NCI-H774 (cell line): ENCODE measurements at regions not wholly inside any gene's neighbourhood (a gene's known extent, or its start where the extent isn't known, plus 50 kb on each side); places are given as distances from the start of the nearest gene placed in this dataset.
A peak's percentile ranks its signal among the peaks of the same experiment; 100 is the strongest.
"Not testable (repeated sequence)": the region's sequence is repeated elsewhere in the genome, so short reads cannot be mapped to it uniquely, and the experiment has no call there.

Source experiments
- DNase-seq: peaks from one replicate; lab custom pipeline; 2025; lab: John Stamatoyannopoulos, UW

DNA sequence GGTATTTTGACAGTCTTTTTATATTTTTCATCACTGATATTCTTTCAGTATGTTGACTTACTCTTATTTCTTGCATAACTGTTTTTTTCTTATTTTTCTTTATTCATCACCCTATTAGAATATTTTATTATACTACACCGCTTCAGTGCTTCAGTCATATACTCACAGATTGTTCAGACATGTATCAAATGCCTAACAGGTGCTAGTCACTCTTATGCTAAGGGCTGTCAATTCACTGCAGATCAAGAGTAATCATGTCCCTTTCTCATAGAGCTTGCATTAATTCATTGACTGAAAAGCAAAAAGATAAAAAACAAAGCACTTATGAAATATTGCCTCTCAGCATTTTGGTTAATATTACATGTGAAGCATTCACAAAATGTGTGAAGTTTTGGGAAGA, 1435.6 kb downstream of the STIM2 start:
- DNase-seq = no peak

DNA sequence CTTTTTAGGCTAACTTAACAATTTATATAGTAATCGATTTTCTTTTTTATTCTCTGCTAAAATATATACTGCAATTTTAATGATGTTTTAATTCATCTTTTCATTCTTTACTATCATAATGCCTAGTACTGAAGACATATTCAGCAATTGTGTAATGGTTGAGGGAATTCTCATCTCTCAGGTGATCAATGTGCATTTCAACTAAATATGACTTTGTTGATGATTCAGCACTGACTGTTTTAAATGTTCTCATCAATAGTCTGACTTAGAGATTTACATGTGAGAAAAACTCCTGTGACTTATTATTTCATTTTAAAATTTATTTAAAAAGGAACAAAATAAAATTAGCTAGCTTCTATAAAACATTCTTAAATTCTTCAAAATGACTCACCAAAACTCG, 1450.3 kb downstream of the STIM2 start:
- DNase-seq = no peak

DNA sequence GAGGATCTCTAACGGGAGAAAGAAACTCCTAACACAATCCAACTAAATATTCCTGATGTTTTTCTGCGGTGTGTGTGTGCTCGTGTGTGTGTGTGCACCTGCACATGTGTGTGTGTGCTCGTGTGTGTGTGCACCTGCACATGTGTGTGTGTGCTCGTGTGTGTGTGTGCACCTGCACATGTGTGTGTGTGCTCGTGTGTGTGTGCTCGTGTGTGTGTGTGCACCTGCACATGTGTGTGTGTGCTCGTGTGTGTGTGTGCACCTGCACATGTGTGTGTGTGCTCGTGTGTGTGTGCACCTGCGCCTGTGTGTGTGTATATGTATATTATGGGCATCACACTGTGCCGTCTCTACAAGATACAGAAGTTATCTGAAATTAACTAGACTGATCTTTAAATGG, 1451.9 kb downstream of the STIM2 start:
- not testable (repeated sequence) for DNase-seq

DNA sequence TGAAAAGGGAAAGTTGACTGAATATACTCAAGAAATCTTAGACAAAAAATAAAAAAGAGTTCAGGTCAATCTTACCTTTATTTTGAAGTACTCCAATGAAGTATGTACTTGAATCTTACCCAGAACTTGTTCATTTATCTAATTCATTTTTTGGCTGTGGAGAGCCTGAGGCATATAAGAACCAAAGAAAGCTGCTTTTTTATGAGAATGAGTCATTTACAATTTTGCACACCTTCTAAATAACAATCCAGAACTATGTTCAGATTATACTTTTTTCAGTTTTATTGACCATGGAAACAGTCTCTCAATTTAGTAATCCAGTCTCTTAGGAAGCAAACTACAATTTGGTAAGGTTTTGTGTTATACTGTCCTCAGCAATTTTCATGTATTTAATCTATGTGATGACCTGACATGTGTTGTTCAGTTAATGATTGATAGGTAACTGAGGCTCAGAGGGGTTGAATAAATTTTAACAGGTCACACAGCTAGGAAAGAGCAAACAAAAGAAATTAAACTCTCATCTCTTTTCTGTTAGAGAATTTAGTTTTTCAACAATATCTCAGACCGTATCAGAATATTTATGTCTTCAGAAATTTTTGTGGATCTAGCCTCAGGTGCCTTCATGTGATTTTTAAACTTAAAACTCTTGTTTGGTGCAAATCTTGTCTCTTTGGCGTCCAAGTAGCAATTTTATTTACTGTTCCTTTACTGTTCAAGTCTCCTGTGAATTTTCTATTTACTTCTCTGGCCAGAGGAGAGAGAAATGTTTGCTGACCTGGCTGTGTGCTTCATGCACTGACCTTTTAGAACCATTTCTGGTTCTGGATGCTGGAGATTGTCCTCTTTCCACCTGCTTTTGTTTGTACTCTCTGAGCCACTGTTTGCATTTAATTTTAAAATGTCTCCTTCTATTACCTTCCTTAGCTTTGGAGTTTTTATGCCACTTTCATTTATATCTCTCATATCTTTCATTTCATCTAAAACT, 1453.4 kb downstream of the STIM2 start:
- DNase-seq = peak; percentile 21

DNA sequence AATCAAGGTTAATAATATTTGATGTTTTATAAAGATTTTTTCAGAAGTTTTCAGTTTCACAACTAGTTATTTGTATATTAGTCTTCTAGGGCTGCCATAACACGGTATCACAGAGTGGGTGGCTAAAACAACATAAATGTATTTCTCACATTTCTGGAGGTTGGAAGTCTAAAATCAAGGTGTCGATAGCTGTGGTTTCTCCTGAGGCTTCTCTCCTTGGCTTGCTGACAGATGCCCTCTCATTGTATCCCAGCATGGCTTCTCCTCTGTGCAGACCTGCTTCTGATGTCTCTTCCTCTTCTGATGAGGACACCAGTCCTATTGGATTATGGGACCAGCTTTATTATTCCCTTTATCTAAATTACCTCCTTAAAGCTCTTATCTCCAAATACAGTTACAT, 1456.6 kb downstream of the STIM2 start:
- DNase-seq = no peak

DNA sequence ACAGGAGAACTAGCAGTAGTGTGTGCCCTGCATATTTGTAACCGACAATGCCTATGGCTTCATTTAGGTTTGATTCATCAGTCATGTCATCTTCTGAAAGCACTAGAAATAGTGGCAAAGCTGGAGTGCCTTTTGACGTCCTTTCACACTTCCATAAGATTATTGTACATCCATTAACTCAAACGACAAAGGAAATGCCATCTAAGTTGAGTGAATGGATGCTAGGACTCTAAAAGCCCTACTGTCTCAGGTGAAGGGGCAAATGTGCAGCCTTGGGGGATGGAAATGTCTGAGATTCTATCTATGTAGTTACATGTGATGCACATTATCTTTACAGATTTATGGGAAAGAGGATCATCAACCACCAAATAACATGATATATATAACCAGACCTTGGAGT, 1473.6 kb downstream of the STIM2 start:
- DNase-seq = no peak

DNA sequence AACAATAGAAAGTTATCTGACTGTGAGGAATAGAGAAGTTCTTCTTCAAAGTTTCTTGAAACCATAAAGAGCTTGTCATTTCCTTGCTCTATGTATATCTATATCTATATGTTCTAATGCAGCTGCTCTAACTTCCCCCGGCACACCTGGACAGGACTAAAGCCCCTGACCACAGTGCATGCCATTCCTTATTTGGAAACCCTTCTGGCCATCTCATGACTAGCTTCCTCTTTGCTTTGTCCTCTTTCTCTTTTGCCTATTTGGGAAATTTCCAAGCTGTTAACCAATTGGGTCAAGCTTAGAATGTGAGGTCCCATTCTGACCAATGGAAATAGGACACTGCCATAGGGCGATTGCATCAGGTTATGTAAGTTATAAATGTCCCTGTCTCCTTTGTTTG, 1481.1 kb downstream of the STIM2 start:
- DNase-seq = no peak

DNA sequence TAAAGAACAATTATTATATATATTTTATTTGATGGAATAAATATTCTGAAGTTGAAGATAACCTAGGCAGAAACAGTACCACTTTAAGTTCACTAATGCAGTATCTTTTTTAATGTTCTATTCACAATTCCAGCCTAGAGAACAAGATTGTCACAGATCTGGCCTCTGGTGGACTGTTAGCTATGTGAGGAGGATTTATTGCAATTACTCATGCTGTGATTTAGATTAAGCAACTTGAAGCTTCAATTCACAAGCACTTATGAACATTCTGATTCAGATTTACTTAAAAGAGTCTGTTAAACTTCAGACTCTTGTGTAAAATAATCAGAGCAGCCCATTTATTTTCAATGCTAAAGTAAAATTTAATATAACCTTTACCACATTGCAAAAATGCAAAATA, 1489.8 kb downstream of the STIM2 start:
- no peak for DNase-seq

DNA sequence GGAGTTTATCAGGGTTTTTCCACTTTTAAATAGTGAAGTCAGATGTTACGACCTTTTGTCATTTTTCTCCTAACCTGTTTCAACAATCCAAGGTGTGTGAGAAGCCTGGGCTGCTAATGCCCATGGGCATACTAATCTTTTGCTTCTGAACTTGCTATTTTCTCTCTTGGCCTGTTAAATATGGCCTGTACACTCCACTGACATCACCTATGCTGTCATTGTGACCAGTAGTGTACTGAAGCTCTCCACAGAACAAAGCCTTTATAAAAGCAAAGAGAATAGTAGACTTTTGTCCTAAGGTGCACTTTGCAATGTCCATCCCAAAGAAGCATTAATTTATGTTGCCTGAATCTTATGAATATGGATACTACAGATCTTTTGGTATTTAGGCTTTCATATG, 1490.5 kb downstream of the STIM2 start:
- DNase-seq = no peak

DNA sequence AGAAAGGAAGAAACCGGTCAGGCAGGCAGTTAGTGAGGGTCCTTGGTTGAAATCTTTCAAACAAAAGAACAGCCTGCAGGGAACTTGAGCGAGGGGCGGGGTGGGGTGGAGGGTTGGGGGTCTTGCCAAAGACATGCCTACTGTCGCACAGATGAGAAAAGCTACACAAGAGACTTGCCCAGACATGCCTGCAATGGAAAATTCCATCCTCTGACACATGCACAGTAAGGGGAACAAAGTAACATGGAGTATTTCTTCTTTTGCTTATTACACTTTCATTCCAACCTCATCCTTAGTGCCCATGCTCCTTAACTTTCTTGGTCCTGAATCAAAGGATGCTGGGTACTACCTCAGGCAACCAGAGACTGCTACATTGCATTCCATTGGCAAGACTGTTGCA, 1491.2 kb downstream of the STIM2 start:
- DNase-seq = no peak

DNA sequence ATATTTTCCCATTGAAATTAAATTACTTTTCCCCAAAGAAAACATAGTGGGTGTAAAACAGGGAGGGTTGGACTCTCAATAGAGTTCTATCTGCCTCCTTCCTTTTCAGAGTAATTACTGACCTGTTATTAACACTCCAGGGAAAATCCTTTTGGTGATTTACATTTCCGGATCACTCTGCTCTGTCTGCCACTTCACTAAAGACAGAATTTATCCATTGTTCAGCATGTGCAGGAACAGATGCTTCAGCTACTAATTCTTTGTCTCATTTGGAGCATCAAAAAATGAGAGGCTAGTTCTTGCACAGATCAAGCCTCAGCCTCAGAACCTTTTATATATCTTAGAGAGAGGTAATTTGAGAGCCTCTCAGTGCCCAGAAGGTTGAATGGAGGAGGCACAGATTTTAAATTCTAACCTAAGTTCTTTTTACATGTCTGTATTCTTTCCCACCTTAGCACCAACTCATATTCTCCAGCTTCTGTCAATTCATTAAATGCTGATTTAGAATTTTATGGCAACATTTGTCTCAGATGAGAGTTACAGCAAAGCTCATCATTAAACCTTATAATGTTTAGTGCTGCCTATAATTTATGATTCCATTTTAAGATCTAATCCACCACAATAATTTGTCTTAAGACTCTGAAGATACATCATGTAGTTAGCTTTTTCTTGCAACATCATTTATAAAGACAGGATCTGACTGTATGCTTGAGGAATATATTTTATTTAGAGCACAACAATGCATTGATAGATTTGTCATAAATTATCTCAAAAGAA, 1494.4 kb downstream of the STIM2 start:
- DNase-seq = no peak

DNA sequence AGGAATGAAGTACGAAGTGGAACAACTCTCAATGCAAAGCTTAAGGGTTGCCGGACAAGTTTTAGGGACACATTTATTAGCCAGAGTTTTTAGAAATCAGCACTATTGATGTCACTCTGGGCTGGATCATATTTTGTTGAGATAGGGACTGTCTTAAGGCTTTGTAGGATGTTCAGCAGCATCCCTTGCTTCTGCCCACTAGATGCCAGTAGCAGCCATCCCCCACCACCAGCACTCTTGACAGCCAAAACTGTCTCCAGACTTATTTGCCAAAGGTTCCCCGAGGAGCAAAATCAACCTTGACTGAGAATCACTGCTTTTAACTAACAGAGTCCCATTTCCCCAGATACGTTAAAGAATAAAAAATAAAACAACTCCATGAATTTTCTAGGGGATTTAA, 1497.3 kb downstream of the STIM2 start:
- DNase-seq = no peak

DNA sequence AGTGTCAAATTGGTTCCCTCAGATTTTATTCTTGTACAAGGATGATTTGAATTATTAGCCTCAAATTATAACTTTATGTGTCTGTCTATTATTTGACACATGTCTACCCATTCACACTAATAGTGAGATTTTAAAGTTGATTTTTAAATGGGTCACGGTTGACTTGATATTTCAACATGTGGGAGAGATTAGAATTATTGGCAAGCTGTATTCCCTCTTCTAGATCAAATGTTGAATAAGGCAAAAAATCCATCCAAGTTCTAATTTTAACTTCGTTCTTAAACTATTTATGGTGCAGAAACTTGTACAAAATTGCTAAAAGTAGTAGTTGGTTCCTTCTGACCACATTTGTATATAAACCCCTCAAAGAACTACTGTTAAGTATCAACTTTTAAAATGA, 1498.0 kb downstream of the STIM2 start:
- DNase-seq = no peak

DNA sequence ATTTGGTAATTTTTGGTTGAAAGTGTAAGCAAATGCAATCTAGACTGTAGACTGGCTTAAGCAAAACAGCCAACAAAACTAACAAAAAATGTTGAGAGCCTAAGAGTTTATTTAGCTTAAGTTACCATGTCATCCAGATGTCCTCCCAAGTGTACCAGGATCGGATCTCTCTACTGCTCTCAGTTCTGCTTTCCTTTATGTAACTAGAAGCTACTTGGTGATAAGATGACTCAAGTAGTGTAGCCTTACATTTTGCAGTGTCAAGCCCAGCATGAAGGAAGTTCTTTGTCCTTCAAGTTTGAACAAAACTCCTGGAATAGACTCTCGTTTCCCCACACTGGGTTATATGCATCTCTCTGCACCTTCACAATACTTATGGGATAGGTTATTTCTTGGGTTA, 1500.0 kb downstream of the STIM2 start:
- DNase-seq = no peak

DNA sequence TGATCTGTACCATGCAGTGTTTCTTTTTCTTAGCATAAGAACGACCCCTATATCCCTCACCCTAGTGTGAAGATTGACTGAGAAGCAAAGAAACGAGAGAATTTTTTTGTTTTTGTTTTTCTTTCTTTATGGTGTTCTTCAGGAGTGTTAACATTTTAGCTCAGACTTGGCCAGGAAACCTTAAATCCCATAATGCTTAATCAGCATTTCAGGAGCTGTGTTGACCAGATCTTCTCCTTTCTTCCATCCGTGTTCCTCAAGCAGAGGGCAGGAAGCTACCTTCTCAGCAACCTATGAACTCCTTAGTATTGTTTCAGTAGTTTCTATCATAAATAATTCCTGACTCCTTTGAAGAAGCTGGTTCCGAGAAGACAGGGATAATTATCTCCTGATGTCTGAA, 1501.5 kb downstream of the STIM2 start:
- DNase-seq = no peak

DNA sequence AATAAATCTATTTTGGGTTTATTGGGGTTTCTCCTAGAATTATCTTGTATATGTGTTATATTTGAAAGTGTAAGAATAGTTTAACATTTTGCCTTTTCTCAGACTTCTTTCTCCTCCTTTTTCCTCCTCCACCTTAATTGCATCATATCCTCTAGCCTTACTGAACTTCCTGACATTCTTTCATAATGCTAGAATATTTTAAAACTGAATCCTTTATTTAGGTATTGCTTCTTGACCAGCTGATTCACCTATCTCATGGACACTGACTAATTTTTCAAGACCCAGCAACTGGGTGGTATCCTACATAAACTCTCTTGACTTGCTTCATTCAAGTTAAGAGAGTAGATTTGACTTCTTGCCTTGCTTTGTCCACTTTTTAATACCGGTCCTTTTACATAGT, 1508.9 kb downstream of the STIM2 start:
- DNase-seq = no peak

DNA sequence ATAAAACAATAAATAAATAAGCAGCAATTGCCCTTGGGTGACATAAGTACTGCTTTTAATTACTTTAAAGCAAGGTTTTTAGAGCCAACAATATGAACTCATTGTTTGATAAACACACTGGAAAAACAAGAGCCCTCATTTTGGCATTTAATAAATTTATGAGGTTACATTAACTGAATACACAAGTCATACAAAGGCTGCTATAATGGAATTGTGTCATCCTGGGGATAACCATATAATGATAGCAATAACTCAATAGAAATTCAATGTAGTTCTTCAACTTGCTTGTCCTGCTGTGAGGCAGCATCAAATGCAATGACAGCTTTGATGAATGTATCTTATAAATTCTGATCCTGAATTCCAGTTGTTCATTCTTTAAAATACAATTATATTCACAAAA, 1512.5 kb downstream of the STIM2 start:
- DNase-seq = peak; percentile 13

DNA sequence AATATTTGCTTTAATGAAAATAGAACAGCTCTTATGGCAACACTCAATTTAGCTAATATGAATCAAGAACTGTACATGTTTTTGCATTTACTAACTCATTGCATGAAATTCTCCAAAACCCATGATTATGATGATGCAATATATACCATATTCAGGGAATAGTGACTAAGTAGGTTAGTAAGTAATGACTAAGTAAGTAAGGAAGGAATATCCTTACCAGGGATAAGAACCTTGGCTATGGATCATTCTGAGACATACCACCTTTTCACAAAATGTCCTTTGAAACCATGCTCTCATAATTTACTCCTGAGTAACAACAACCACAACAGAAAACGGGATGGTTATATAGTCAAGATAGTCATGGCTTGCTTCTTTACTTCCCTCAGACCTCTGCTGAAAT, 1513.0 kb downstream of the STIM2 start:
- DNase-seq = no peak

DNA sequence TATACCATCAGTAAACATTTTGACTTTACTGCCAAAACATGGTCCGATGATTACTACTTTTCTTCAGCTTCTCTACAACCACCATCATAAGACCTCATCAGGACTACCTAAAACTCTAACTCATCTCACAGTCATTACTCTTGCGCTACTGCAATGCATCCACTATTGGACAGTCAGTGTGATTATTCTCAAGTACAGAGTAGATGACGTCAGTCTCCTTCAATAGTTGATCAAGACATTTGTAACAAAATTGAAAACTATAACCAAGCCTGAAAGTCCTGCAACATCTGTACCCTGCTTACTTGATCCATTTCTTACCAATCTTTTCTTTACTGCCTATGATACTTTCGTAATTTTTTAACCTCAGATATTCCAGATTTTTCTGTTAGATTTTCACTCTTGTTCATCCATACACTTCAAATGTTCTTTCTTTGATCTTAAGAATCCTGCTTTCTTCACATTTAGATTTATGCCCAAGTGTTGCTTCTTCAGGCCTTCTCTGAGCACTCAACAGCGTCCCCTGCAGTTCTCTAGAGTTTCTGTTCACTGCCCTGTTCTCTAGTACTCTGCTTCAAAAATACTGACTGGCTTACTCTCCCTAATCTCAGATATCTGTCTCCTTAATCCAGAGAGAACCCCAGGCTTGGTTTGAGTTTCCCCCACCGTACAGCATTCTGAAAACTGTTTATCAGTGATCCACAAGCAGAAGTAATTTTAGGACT, 1517.6 kb downstream of the STIM2 start:
- no peak for DNase-seq

DNA sequence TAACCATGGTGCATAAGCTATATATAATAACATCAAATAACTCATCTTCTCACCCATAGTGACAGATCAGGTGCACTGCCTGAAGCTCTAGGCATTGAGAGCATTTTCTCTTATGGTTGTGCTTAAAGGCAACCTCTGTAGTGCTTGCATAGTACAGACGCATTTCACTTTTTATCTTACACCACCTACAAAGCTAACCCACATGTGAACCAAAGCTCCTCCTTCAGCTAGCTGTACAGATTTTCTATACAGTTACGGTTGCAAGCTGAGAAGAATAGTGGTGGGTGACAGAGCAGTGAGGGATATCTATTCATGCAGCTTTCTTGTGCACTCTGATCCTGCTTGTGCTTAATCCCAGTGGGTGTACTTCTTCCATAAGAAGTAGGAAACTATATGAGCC, 1525.2 kb downstream of the STIM2 start:
- no peak for DNase-seq

DNA sequence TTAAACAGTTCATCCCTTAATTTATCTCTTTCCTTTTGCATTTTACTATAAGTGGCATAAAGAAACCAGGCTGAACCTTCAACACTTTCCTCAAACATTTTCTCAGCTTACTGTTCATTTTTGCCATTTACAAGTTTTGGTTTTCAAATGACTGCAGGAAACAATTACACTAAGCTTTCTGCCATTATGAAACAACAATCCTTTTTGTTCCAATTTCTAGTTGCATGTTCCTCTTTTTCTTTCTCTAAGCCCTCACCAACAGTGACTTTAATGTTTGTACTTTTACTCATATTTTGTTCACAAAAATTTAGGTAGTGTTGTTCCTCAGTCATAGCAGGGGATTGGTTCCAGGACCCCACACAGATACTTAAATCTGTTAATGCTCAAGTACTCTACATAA, 1526.1 kb downstream of the STIM2 start:
- no peak for DNase-seq

DNA sequence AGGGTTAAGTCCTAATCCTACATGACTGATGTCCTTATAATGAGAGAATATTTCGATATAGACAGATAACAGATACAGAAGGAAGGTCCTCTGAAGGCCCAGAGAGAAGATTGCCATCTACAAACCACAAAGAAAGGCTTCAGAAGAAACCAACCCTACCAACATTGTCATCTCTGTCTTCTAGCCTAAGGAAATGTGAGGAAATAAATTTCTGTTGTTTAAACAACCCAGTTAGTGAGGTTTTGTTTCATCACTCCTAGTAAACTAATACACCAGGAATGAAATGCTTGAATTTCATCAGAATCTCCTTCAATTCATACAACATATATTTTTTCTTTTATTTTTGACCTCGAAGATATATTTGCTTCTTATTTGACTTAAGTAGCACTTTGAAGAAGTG, 1527.8 kb downstream of the STIM2 start:
- DNase-seq = no peak

DNA sequence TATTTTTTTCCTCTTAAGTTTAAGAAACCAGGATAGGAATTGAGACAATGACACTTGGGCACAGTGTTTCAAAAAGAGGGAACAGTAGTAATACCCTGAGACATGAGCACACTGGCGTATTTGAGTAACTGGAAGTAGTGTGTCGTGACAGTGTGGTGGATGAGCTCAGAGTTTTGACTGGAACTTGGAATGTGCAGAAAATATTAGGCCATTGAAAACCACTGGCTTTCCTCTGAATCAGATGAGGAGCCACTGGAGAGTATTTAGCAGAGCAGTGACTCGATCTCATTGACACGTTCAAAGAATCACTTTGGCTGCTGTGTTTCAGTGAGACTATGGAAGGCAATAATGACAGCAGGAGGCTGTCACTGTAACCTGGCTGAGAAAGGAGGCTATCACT, 1531.2 kb downstream of the STIM2 start:
- DNase-seq = no peak
